Thyroid gland (tissue), 4 donors: ENCODE measurements at regions not wholly inside any gene's neighbourhood (a gene's known extent, or its start where the extent isn't known, plus 50 kb on each side); places are given as distances from the start of the nearest gene placed in this dataset.

Experiments
- CTCF ChIP-seq, 6 experiments: fragments of 200-600 bp in 3 of 6; fragments of 450-650 bp in 3 of 6; sonication (generic) in 3 of 6; IDR thresholded peaks; one replicate each; pipeline ENCODE4 v1.5.1; 2016 to 2019; ENCODE audit warnings: antibody characterized with exemption in 6 of 6, mild to moderate bottlenecking in 2 of 6, inconsistent platforms in 1 of 6, moderate library complexity in 1 of 6
- POLR2A ChIP-seq, 2 donors: fragments of 450-650 bp; IDR thresholded peaks; one replicate each; pipeline ENCODE4 v1.6.1; 2017; ENCODE audit warnings: antibody characterized with exemption in 2 of 2, mild to moderate bottlenecking in 2 of 2, moderate library complexity in 1 of 2

GRCh38 chr18:27685807-27686412 lies 491.0 kb downstream of the CDH2 start:
- TF ChIP-seq POLR2A (IDR thresholded peaks at IDR 0.05) (no peak), CTCF (IDR thresholded peaks at IDR 0.05) (peak; percentile 29 to 48 (median 44))
